ENCODE measurements at regions not wholly inside any gene's neighbourhood (a gene's known extent, or its start where the extent isn't known, plus 50 kb on each side); places are given as distances from the start of the nearest gene placed in this dataset.

- DNase-seq (no peak), ATAC-seq (no peak)
- Mint-ChIP-seq H3K27me3 (peaks cover 6 to 28% (median 17%) of the 10 kb centered on the region in 5 donors), H3K4me1 (peaks cover 0 to 6% (median 2%) of the 10 kb centered on the region in 4 donors), H3K27ac (no peak overlapping the region), H3K4me3 (no peak overlapping the region), H3K9me3 (peaks cover 6 to 19% (median 13%) of the 10 kb centered on the region in 9 donors), H3K36me3 (peaks cover 0 to 22% (median 7%) of the 10 kb centered on the region in 3 donors)
- POLR2A ChIA-PET: no interaction called here
These were observed 437.4 kb downstream of the NPHP4 start for GRCh38 chr1:5554784-5555183.

- Mint-ChIP-seq H3K9me3 (peaks cover 6 to 17% (median 12%) of the 10 kb centered on the region in 9 donors), H3K4me3 (no peak overlapping the region), H3K36me3 (peaks cover 0 to 22% (median 7%) of the 10 kb centered on the region in 3 donors), H3K27ac (no peak overlapping the region), H3K4me1 (peaks cover 0 to 6% (median 2%) of the 10 kb centered on the region in 4 donors), H3K27me3 (peaks cover 9 to 34% (median 17%) of the 10 kb centered on the region in 5 donors)
- POLR2A ChIA-PET: no interaction called here
- DNase-seq (no peak), ATAC-seq (no peak)
These were observed 438.1 kb downstream of the NPHP4 start for GRCh38 chr1:5554111-5554510.

- H3K27me3 Mint-ChIP-seq: peaks cover 14 to 42% (median 21%) of the 10 kb centered on the region in 5 donors
- ATAC-seq: no peak
These were observed 439.3 kb downstream of the NPHP4 start for GRCh38 chr1:5552787-5553484.

GRCh38 chr1:5551274-5551975 is 440.8 kb downstream of the NPHP4 start:
- Mint-ChIP-seq H3K9me3 (peaks cover 0 to 2% (median 0%) of the 10 kb centered on the region in 9 donors), H3K27me3 (peaks cover 11 to 42% (median 21%) of the 10 kb centered on the region in 5 donors), H3K36me3 (peaks cover 0 to 11% (median 3%) of the 10 kb centered on the region in 3 donors), H3K27ac (no peak overlapping the region), H3K4me1 (peaks cover 0 to 6% (median 2%) of the 10 kb centered on the region in 4 donors), H3K4me3 (no peak overlapping the region)
- POLR2A ChIA-PET: no interaction called here
- DNase-seq (no peak), ATAC-seq (peak in 1 of 2 donors; percentile 22)

More at GRCh38 chr1:5552787-5553484, 439.3 kb downstream of the NPHP4 start:
- Mint-ChIP-seq H3K9me3 (peaks cover 0 to 6% (median 4%) of the 10 kb centered on the region in 9 donors), H3K4me1 (peaks cover 0 to 6% (median 2%) of the 10 kb centered on the region in 4 donors), H3K4me3 (no peak overlapping the region), H3K36me3 (peaks cover 0 to 12% (median 5%) of the 10 kb centered on the region in 3 donors), H3K27ac (no peak overlapping the region)
- POLR2A ChIA-PET: no interaction called here
- DNase-seq: no peak

DNA sequence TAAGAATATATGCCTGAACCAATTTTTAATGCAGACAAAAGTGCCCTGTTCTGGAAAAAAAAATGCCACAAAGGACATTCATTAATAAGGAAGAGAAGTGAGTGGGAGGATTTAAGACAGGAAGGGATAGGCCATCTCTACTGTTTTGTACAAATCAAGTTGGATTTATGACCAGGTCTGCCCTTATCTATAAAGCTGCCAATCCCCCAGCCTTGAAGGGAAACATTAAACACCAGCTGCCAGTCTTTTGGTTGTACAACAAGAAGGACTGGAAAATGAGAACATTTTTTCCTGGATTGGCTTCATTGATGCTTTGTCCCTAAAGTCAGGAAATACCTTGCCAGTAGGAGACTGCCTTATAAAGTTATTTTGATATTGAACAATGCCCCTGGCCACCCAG is 444.0 kb downstream of the NPHP4 start:
- Mint-ChIP-seq H3K36me3 (peaks cover 0 to 6% (median 5%) of the 10 kb centered on the region in 3 donors), H3K27me3 (peaks cover 13 to 37% (median 24%) of the 10 kb centered on the region in 5 donors)
- POLR2A ChIA-PET: no interaction called here

GRCh38 chr1:5543235-5543634 is 449.0 kb downstream of the NPHP4 start:
- Mint-ChIP-seq H3K4me1 (no peaks in the 10 kb centered on the region), H3K36me3 (peaks cover 0 to 18% (median 11%) of the 10 kb centered on the region in 3 donors), H3K4me3 (no peak overlapping the region), H3K9me3 (peaks cover 0 to 16% (median 4%) of the 10 kb centered on the region in 9 donors), H3K27ac (peak overlapping the region in 1 of 10 donors; percentile 47), H3K27me3 (peaks cover 22 to 44% (median 34%) of the 10 kb centered on the region in 5 donors)
- POLR2A ChIA-PET: no interaction called here
- DNase-seq (no peak), ATAC-seq (no peak)

More for the DNA sequence above, 444.0 kb downstream of the NPHP4 start:
- H3K27ac Mint-ChIP-seq: no peak overlapping the region
- no peak for DNase-seq
- H3K9me3 Mint-ChIP-seq: peaks cover 0 to 6% (median 0%) of the 10 kb centered on the region in 9 donors
- no peak overlapping the region for H3K4me3 Mint-ChIP-seq
- peaks cover 0 to 6% (median 2%) of the 10 kb centered on the region in 4 donors for H3K4me1 Mint-ChIP-seq
- no peak for ATAC-seq

DNA sequence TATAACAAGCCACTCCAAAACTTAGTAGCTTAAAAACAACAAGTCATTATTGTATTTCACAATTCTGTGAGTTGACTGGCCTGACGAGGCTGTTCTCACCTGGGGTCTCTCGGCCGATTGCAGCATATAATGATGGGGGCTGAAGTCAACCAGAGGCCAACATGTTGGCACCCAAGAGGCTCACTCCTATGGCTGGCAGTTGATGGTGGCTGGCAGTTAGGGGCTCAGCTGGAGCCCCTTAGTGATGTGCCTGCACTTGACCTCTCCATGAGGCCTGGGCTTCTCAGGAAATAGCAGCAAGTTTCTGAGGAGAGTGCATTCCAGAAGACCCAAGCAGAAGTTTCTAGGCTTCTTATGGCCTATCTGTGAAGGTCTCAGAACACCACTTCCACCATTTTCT is 459.4 kb downstream of the NPHP4 start:
- no peak overlapping the region for H3K4me3 Mint-ChIP-seq
- H3K27ac Mint-ChIP-seq: no peak overlapping the region
- no peaks in the 10 kb centered on the region for H3K4me1 Mint-ChIP-seq
- peaks cover 2 to 5% (median 4%) of the 10 kb centered on the region in 3 donors for H3K36me3 Mint-ChIP-seq
- POLR2A ChIA-PET: no interaction called here
- H3K9me3 Mint-ChIP-seq: peaks cover 0 to 25% (median 11%) of the 10 kb centered on the region in 9 donors
- peaks cover 7 to 32% (median 22%) of the 10 kb centered on the region in 5 donors for H3K27me3 Mint-ChIP-seq
- ATAC-seq (no peak), DNase-seq (no peak)

- DNase-seq: peak in 1 of 10 donors; percentile 14
- H3K9me3 Mint-ChIP-seq: peaks cover 0 to 25% (median 11%) of the 10 kb centered on the region in 9 donors
- H3K27ac Mint-ChIP-seq: no peak overlapping the region
- H3K4me1 Mint-ChIP-seq: peaks cover 0 to 10% (median 3%) of the 10 kb centered on the region in 4 donors
- peaks cover 5 to 26% (median 13%) of the 10 kb centered on the region in 5 donors for H3K27me3 Mint-ChIP-seq
- H3K36me3 Mint-ChIP-seq: peaks cover 2 to 5% (median 4%) of the 10 kb centered on the region in 3 donors
- no peak overlapping the region for H3K4me3 Mint-ChIP-seq
- no peak for ATAC-seq
- POLR2A ChIA-PET: no interaction called here
These were observed 465.2 kb downstream of the NPHP4 start for GRCh38 chr1:5526822-5527551.

GRCh38 chr1:5526385-5526750 is 465.9 kb downstream of the NPHP4 start:
- Mint-ChIP-seq H3K27me3 (peaks cover 4 to 20% (median 13%) of the 10 kb centered on the region in 5 donors), H3K36me3 (peaks cover 2 to 5% (median 4%) of the 10 kb centered on the region in 3 donors), H3K9me3 (peaks cover 0 to 25% (median 11%) of the 10 kb centered on the region in 9 donors), H3K27ac (no peak overlapping the region), H3K4me1 (peaks cover 0 to 16% (median 5%) of the 10 kb centered on the region in 4 donors), H3K4me3 (no peak overlapping the region)
- POLR2A ChIA-PET: no interaction called here
- DNase-seq (no peak), ATAC-seq (no peak)

DNA sequence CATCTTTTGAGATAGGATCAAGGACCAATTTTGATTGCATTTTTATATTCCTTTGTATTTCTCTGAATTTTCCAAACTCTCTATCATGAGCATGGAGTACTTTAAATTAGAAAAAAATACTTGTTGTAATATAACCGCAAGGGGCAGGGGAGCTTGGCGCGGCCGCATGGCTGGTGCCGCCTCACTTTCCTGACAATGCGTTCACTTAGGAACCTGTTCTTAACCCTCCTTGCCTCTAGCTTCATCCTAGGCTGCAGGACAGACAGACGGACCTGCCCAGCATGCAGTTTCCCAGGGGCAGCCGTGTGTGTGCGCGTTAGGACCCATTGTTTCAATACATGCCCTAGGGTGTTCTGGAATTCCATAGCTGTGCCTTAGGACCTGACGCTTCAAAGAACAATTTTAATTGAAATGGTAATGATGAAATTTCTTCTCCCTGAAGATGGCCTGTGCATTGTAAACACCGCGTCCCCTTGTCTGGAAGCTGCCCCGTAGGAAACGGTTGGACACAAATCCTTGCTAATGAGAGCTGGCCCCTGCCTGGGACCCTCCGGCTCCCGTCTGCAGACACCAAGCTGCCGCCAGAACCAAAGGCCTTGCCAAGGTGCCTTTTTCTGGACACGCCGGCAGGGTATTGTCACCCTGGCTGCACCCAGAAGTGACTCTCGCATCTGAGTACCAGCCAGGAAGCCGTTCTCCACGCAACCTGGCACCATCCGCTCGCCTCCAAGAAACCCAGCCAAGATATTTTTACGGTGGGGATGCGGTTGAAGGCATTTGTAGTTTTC is 466.4 kb downstream of the NPHP4 start:
- Mint-ChIP-seq H3K27me3 (peaks cover 4 to 20% (median 12%) of the 10 kb centered on the region in 5 donors), H3K27ac (no peak overlapping the region), H3K9me3 (peaks cover 0 to 25% (median 9%) of the 10 kb centered on the region in 9 donors), H3K4me3 (no peak overlapping the region), H3K4me1 (peaks cover 0 to 20% (median 5%) of the 10 kb centered on the region in 4 donors), H3K36me3 (peaks cover 2 to 5% (median 4%) of the 10 kb centered on the region in 3 donors)
- POLR2A ChIA-PET: no interaction called here
- DNase-seq: no peak
- no peak for ATAC-seq

DNA sequence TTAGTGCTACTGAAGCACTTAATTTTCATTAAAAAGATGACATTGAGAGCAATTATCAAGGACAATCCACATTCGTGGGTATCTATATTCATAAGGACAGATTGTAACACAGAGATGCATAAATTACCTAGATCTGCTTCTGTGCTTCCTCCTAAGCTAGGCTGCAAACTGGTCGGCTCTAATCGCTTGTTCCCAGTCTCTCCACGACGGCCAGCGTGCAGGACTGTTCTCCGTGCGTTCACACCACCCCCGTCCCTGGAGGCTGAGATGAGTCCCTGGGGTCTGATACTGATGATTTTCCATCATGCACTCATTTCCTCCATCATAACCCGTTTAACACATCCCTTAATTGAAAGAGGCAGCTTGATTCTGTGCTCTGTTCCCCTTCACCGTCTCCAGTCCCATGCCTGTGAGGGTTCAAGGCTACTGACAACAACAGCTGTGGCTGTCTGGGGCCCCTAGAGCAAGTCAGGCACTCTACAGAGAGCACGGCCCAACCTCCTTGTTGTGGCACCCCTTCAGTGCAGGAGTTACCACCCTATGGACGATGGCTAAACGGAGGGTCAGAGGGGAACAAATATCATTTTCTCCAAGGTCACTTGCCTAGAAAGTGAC is 469.6 kb downstream of the NPHP4 start:
- DNase-seq: no peak
- no peak overlapping the region for H3K27ac Mint-ChIP-seq
- H3K4me1 Mint-ChIP-seq: peaks cover 0 to 20% (median 5%) of the 10 kb centered on the region in 4 donors
- H3K27me3 Mint-ChIP-seq: peaks cover 5 to 20% (median 12%) of the 10 kb centered on the region in 5 donors
- H3K36me3 Mint-ChIP-seq: no peaks in the 10 kb centered on the region
- no peak overlapping the region for H3K4me3 Mint-ChIP-seq
- no peak for ATAC-seq
- peaks cover 0 to 2% (median 0%) of the 10 kb centered on the region in 9 donors for H3K9me3 Mint-ChIP-seq
- POLR2A ChIA-PET: no interaction called here

Data from naive thymus-derived CD8-positive, alpha-beta T cell (primary cell).